T-cell (primary cell): ENCODE measurements at regions not wholly inside any gene's neighbourhood (a gene's known extent, or its start where the extent isn't known, plus 50 kb on each side); places are given as distances from the start of the nearest gene placed in this dataset.

Experiments
- ATAC-seq, 4 experiments: fragments of 200-7000 bp in 3 of 4; fragments of 150-1000 bp in 1 of 4; cut with Tn5 transposase; replicated peaks in 1 of 4; 1 replicate in 3 of 4; 2 replicates in 1 of 4; pipeline ENCODE4 v1.10.0; 2021; ENCODE audit warnings: moderate library complexity in 3 of 4, mild to moderate bottlenecking in 2 of 4, moderate number of reproducible peaks in 1 of 4
- CTCF ChIA-PET, 2 donors: fragments of 300-600 bp; sonication (Branson Sonifier 250); formaldehyde crosslinking; loops; one replicate each; lab custom pipeline; 2022; ENCODE audit warnings: antibody characterized with exemption in 2 of 2; lab: Charles Lee
- POLR2A ChIA-PET, 2 donors: fragments of 300-600 bp; sonication (Branson Sonifier 250); formaldehyde crosslinking; loops; one replicate each; lab custom pipeline; 2022; ENCODE audit warnings: antibody characterized with exemption in 2 of 2; lab: Charles Lee
- DNase-seq, 35 experiments: peaks; one replicate each; pipeline versions ENCODE4 v3.0.0 to v3.0.0-alpha.2; 2013 to 2023
- H3K27ac ChIP-seq: one replicate; pipeline ENCODE4 v1.5.1; 2013; ENCODE audit warnings: low read length
- H3K27me3 ChIP-seq, 2 experiments: replicated peaks in 1 of 2; 1 replicate in 1 of 2; 2 replicates in 1 of 2; pipeline versions ENCODE4 v1.6.1 to v1.7.0; 2013; ENCODE audit warnings: low read length in 1 of 2, mixed read lengths in 1 of 2; ENCODE audit not compliant: control insufficient read depth in 2 of 2, insufficient read depth in 2 of 2; ENCODE audit errors: extremely low read depth in 1 of 2
- H3K36me3 ChIP-seq, 2 donors: 1 replicate in 1 of 2; 2 replicates in 1 of 2; pipeline versions ENCODE4 v1.6.1 to v1.7.0; 2013; ENCODE audit warnings: low read length in 1 of 2; ENCODE audit not compliant: control insufficient read depth in 2 of 2, insufficient read depth in 1 of 2; ENCODE audit errors: extremely low read depth in 1 of 2
- H3K4me1 ChIP-seq, 2 experiments: 1 replicate in 1 of 2; 2 replicates in 1 of 2; pipeline versions ENCODE4 v1.6.1 to v1.7.0; 2013; ENCODE audit warnings: low read length in 2 of 2, mixed read lengths in 1 of 2; ENCODE audit not compliant: insufficient read depth in 2 of 2, control insufficient read depth in 1 of 2; ENCODE audit errors: extremely low read depth in 1 of 2
- H3K4me3 ChIP-seq, 2 donors: 1 replicate in 1 of 2; 2 replicates in 1 of 2; pipeline versions ENCODE4 v1.5.1 to v1.7.0; 2013; ENCODE audit warnings: mild to moderate bottlenecking in 2 of 2, low read length in 1 of 2, moderate library complexity in 1 of 2; ENCODE audit not compliant: control insufficient read depth in 1 of 2; ENCODE audit errors: extremely low read depth in 1 of 2
- H3K9me3 ChIP-seq: 2 replicates; pipeline ENCODE4 v1.7.0; 2013
- H3K27ac Mint-ChIP-seq, 2 donors: one replicate each; pipeline ENCODE4 v1.8.0; 2020 to 2021; ENCODE audit warnings: mild to moderate bottlenecking in 2 of 2, mixed read lengths in 2 of 2
- H3K27me3 Mint-ChIP-seq, 2 donors: one replicate each; pipeline ENCODE4 v1.8.0; 2021 to 2022; ENCODE audit warnings: mixed read lengths in 2 of 2
- H3K36me3 Mint-ChIP-seq: one replicate; pipeline ENCODE4 v1.8.0; 2021; ENCODE audit warnings: mixed read lengths
- H3K4me1 Mint-ChIP-seq, 3 donors: one replicate each; pipeline ENCODE4 v1.8.0; 2020 to 2022; ENCODE audit warnings: mixed read lengths in 3 of 3, mild to moderate bottlenecking in 1 of 3
- H3K4me3 Mint-ChIP-seq, 3 donors: one replicate each; pipeline ENCODE4 v1.8.0; 2020 to 2022; ENCODE audit warnings: mild to moderate bottlenecking in 3 of 3, mixed read lengths in 3 of 3, moderate library complexity in 3 of 3
- H3K9me3 Mint-ChIP-seq, 3 donors: one replicate each; pipeline ENCODE4 v1.8.0; 2020 to 2022; ENCODE audit warnings: mixed read lengths in 3 of 3
- WGBS: methylation state at CpG from one replicate; pipeline ENCODE4 v1.1.5; 2013; ENCODE audit warnings: missing lambda C conversion rate; ENCODE audit not compliant: insufficient coverage; 5-methylcytosine and 5-hydroxymethylcytosine counted together

DNA sequence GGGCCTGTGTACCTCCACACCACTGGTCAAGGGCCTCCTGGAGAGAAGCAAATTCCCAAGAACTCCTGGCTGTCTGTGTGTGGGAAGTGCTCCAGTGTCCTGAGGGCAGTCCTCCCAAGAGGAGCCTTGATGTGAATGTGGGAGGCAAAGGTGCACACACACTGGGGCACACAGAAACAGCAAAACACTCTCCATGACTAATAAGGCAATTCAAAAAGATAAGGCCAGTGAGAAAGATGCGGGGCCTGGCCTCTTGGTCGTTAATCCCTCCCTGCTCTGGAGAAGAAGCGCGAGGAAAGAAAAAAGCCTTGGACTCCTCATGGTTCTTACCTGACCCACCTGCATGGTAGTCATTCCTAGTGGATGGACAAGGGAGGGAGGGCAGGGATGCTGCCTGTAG lies 373.2 kb downstream of the SLC4A3 start:
- peaks cover 0 to 7% of the 10 kb centered on the region in 2 donors for H3K27me3 Mint-ChIP-seq
- CTCF ChIA-PET: no interaction called here
- ATAC-seq (no peak), DNase-seq (no peak)
- H3K36me3 Mint-ChIP-seq: no peaks in the 10 kb centered on the region
- no peak overlapping the region for H3K27ac Mint-ChIP-seq
- Histone ChIP-seq H3K4me3 (no peak overlapping the region), H3K36me3 (no peaks in the 10 kb centered on the region), H3K4me1 (no peaks in the 10 kb centered on the region), H3K27me3 (no peaks in the 10 kb centered on the region), H3K27ac (no peak overlapping the region), H3K9me3 (no peaks in the 10 kb centered on the region)
- H3K9me3 Mint-ChIP-seq: peaks cover 0 to 5% (median 0%) of the 10 kb centered on the region in 3 donors
- H3K4me3 Mint-ChIP-seq: no peak overlapping the region
- POLR2A ChIA-PET: no interaction called here
- H3K4me1 Mint-ChIP-seq: no peaks in the 10 kb centered on the region
- 100% methylated on average over 2 of the region's 4 CpGs for WGBS

DNA sequence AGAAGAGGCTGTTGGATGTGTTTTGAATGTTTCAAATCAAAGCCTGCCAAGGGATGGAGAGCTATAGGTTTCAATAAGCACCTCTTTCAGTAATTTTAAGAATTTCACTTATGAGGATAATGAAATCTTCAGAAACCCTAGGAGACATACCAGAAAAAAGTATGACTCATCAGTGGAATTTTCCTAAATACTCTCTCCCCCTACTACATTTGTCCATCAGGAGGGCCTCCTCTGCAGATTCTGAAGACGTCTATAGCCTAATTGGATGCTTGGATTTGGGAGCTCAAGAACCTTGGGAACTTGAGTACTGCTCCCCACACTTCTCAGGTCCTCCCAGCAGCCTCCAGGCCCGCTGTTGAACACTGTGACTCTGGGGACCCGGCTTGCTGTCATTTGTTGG lies 374.3 kb downstream of the SLC4A3 start:
- POLR2A ChIA-PET: no interaction called here
- no peak for DNase-seq
- H3K4me3 ChIP-seq: no peak overlapping the region

DNA sequence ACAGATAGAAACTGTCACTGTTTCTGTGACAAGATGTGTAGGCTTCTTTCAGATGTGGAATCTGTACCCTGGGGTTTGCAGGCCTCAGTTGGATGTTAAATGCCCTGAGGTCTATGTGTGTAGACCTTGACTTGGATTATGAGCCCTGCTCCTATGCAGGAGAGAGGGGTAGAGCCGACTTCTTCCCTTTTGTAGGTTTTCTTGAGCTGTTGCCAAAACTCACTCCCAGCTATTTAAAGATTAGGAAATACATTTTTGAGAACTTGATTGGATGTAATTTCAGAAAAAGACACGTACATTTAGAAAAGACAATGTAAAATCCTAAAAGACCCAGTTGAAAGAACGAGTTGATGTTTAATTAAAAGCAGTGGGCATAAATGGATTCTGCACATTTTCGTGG lies 374.8 kb downstream of the SLC4A3 start:
- ATAC-seq (no peak), DNase-seq (no peak)
- 40% methylated on average over 2 of the region's 4 CpGs for WGBS
- Mint-ChIP-seq H3K27me3 (peaks cover 0 to 4% of the 10 kb centered on the region in 2 donors), H3K4me1 (no peaks in the 10 kb centered on the region), H3K27ac (no peak overlapping the region), H3K4me3 (no peak overlapping the region), H3K9me3 (peaks cover 0 to 5% (median 0%) of the 10 kb centered on the region in 3 donors), H3K36me3 (no peaks in the 10 kb centered on the region)
- POLR2A ChIA-PET: no interaction called here
- Histone ChIP-seq H3K4me3 (no peak overlapping the region), H3K9me3 (no peaks in the 10 kb centered on the region), H3K27ac (no peak overlapping the region), H3K27me3 (no peaks in the 10 kb centered on the region), H3K4me1 (no peaks in the 10 kb centered on the region), H3K36me3 (no peaks in the 10 kb centered on the region)
- CTCF ChIA-PET: no interaction called here

More for the DNA sequence above, 374.3 kb downstream of the SLC4A3 start:
- Mint-ChIP-seq H3K36me3 (no peaks in the 10 kb centered on the region), H3K4me3 (no peak overlapping the region), H3K9me3 (peaks cover 0 to 5% (median 0%) of the 10 kb centered on the region in 3 donors), H3K27ac (no peak overlapping the region), H3K27me3 (peaks cover 0 to 4% of the 10 kb centered on the region in 2 donors), H3K4me1 (no peaks in the 10 kb centered on the region)
- 40% methylated on average over 1 of the region's 3 CpGs for WGBS
- Histone ChIP-seq H3K36me3 (no peaks in the 10 kb centered on the region), H3K4me1 (no peaks in the 10 kb centered on the region), H3K27me3 (no peaks in the 10 kb centered on the region), H3K9me3 (no peaks in the 10 kb centered on the region), H3K27ac (no peak overlapping the region)
- CTCF ChIA-PET: no interaction called here
- ATAC-seq: no peak

- Mint-ChIP-seq H3K36me3 (no peaks in the 10 kb centered on the region), H3K27me3 (peaks cover under 1 to 4% of the 10 kb centered on the region in 2 donors), H3K4me3 (no peak overlapping the region), H3K27ac (no peak overlapping the region), H3K9me3 (peaks cover 0 to 7% (median 0%) of the 10 kb centered on the region in 3 donors), H3K4me1 (no peaks in the 10 kb centered on the region)
- no peak overlapping the region for H3K4me3 ChIP-seq
- H3K4me1 ChIP-seq: no peaks in the 10 kb centered on the region
- DNase-seq (no peak), ATAC-seq (no peak)
- no CpG with 5 or more reads among the region's 3 CpGs for WGBS
- no peaks in the 10 kb centered on the region for H3K9me3 ChIP-seq
- no peak overlapping the region for H3K27ac ChIP-seq
- POLR2A ChIA-PET: no interaction called here
- H3K27me3 ChIP-seq: no peaks in the 10 kb centered on the region
- H3K36me3 ChIP-seq: no peaks in the 10 kb centered on the region
- CTCF ChIA-PET: no interaction called here
Observed at GRCh38 chr2:220002699-220003098, 375.3 kb downstream of the SLC4A3 start.

- no peak for DNase-seq
- WGBS: 72% methylated on average over 4 of the region's 6 CpGs
- no peaks in the 10 kb centered on the region for H3K4me1 Mint-ChIP-seq
- H3K4me3 Mint-ChIP-seq: no peak overlapping the region
- Histone ChIP-seq H3K27me3 (no peaks in the 10 kb centered on the region), H3K9me3 (no peaks in the 10 kb centered on the region), H3K4me3 (no peak overlapping the region), H3K36me3 (no peaks in the 10 kb centered on the region), H3K27ac (no peak overlapping the region), H3K4me1 (no peaks in the 10 kb centered on the region)
- POLR2A ChIA-PET: no interaction called here
- CTCF ChIA-PET: no interaction called here
- no peak for ATAC-seq
- peaks cover 1 to 12% of the 10 kb centered on the region in 2 donors for H3K27me3 Mint-ChIP-seq
- H3K27ac Mint-ChIP-seq: no peak overlapping the region
- H3K36me3 Mint-ChIP-seq: no peaks in the 10 kb centered on the region
- peaks cover 0 to 10% (median 0%) of the 10 kb centered on the region in 3 donors for H3K9me3 Mint-ChIP-seq
Observed at GRCh38 chr2:220005362-220005761, 377.9 kb downstream of the SLC4A3 start.

DNA sequence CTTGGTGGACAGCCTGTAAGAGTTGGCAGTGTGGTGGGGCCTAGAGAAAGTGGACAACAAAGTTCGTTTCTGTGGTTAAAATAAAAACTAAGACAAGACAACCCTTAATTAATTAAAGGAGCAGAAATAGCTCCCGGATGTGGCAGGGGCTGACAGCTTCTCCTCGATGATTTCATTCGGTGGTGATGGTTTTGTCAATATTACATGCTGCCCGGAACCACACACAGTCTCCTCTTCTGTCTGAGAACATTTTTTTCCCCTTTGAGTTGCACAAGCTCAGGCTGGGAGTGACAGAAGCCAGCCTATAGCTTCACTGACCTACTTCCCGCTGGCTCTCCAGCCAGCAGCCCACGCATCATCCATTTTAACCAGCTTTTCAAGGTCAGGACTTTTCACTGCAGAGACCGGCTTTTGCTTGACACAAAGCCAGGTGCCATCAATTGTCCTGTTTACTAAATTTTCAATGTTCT lies 378.8 kb downstream of the SLC4A3 start:
- no peaks in the 10 kb centered on the region for H3K36me3 Mint-ChIP-seq
- CTCF ChIA-PET: no interaction called here

DNA sequence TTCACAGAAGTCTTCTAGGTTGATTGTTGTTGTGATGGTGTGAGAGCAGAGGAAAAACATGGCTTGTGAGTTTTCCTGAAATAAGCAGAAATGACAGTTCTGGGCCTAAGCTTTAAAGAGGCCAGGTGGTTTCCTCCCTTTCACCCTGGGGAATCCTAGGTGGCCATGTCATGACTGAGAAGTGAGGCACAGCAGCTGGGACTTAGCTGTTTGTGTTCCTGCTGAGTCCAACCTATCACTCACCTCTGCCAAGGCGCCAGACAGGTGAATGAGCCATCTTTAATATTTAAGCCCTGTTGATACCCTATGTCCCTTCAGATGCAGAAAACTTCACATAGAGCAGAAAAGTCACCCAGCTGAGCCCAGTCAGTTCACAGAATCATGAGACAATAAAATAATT lies 384.4 kb downstream of the SLC4A3 start:
- Histone ChIP-seq H3K9me3 (no peaks in the 10 kb centered on the region), H3K36me3 (no peaks in the 10 kb centered on the region), H3K27me3 (no peaks in the 10 kb centered on the region), H3K4me1 (no peaks in the 10 kb centered on the region), H3K4me3 (no peak overlapping the region), H3K27ac (no peak overlapping the region)
- H3K4me1 Mint-ChIP-seq: no peaks in the 10 kb centered on the region
- ChIA-PET POLR2A (no interaction called here), CTCF (no interaction called here)
- no peak overlapping the region for H3K27ac Mint-ChIP-seq
- WGBS: no CpG with 5 or more reads among the region's 1 CpG
- H3K27me3 Mint-ChIP-seq: peaks cover 1 to 8% of the 10 kb centered on the region in 2 donors
- no peak for DNase-seq
- no peak for ATAC-seq
- H3K9me3 Mint-ChIP-seq: peaks cover 0 to 10% (median 5%) of the 10 kb centered on the region in 3 donors
- no peaks in the 10 kb centered on the region for H3K36me3 Mint-ChIP-seq
- no peak overlapping the region for H3K4me3 Mint-ChIP-seq

More for the DNA sequence above, 378.8 kb downstream of the SLC4A3 start:
- Histone ChIP-seq H3K4me3 (no peak overlapping the region), H3K9me3 (no peaks in the 10 kb centered on the region), H3K36me3 (no peaks in the 10 kb centered on the region), H3K27me3 (no peaks in the 10 kb centered on the region), H3K4me1 (no peaks in the 10 kb centered on the region), H3K27ac (no peak overlapping the region)
- Mint-ChIP-seq H3K9me3 (peaks cover 0 to 10% (median 0%) of the 10 kb centered on the region in 3 donors), H3K27ac (no peak overlapping the region), H3K4me1 (no peaks in the 10 kb centered on the region), H3K27me3 (peaks cover 1 to 12% of the 10 kb centered on the region in 2 donors), H3K4me3 (no peak overlapping the region)
- DNase-seq (no peak), ATAC-seq (no peak)
- 84% methylated on average over 6 of the region's 8 CpGs for WGBS
- POLR2A ChIA-PET: interaction anchor here in 1 of 2 donors (0.5 kb wide), 1 partner anchor 28 kb away, joined by 3 read pairs; no protein-coding TSS in a partner anchor
